Activated CD8-positive, alpha-beta T cell treated with anti-CD3 and anti-CD28 coated beads, Interleukin-2, amount 10 ng/mL, durations not matched to agents 7 days and 5 days (primary cell): ENCODE measurements at regions not wholly inside any gene's neighbourhood (a gene's known extent, or its start where the extent isn't known, plus 50 kb on each side); places are given as distances from the start of the nearest gene placed in this dataset.

Experiments used
- ATAC-seq: fragments of 150-1000 bp; cut with Tn5 transposase; one replicate; pipeline ENCODE4 v1.10.0; 2021; ENCODE audit warnings: moderate library complexity
- CTCF ChIA-PET: fragments of 350-600 bp; sonication (Branson Sonifier 250); formaldehyde crosslinking; loops from one replicate; lab custom pipeline; 2021; ENCODE audit warnings: antibody characterized with exemption; lab: Charles Lee
- POLR2A ChIA-PET: fragments of 350-600 bp; sonication (Branson Sonifier 250); formaldehyde crosslinking; loops from one replicate; lab custom pipeline; 2021; ENCODE audit warnings: antibody characterized with exemption; lab: Charles Lee
- DNase-seq: peaks from one replicate; pipeline ENCODE4 v3.0.0-alpha.2; 2020
- H3K27ac Mint-ChIP-seq: one replicate; pipeline ENCODE4 v1.8.0; 2021; ENCODE audit warnings: mild to moderate bottlenecking, mixed read lengths
- H3K27me3 Mint-ChIP-seq: one replicate; pipeline ENCODE4 v1.8.0; 2021; ENCODE audit warnings: low read depth, mixed read lengths
- H3K36me3 Mint-ChIP-seq: one replicate; pipeline ENCODE4 v1.8.0; 2021; ENCODE audit warnings: low read depth, mixed read lengths
- H3K4me1 Mint-ChIP-seq: one replicate; pipeline ENCODE4 v1.8.0; 2021; ENCODE audit warnings: low read depth, mixed read lengths
- H3K4me3 Mint-ChIP-seq: one replicate; pipeline ENCODE4 v1.8.0; 2021; ENCODE audit warnings: mild to moderate bottlenecking, mixed read lengths
- H3K9me3 Mint-ChIP-seq: one replicate; pipeline ENCODE4 v1.8.0; 2022; ENCODE audit warnings: mixed read lengths; ENCODE audit not compliant: insufficient read depth

DNA sequence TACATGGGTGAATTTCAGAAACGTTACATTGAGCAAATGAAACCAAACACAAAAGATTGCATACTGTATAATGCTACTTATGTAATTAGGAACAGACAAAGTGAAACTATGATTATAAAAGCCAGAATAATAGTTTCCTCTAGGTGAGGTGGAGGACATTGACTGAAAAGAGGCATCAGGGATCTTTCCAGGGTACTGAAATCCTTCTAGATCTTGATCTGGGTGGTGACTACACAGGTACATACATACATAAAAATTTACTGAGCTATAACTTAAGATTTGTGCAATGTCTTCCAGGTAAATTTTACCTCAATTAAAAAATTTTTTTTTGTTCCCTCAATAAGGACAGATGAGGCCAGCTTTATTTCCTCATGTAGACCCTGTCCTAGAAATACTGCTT is 665.6 kb upstream of the UBE2E2 start:
- DNase-seq (no peak), ATAC-seq (no peak)
- ChIA-PET POLR2A (no interaction called here), CTCF (no interaction called here)
- Mint-ChIP-seq H3K4me1 (no peaks in the 10 kb centered on the region), H3K9me3 (peaks cover 3% of the 10 kb centered on the region), H3K36me3 (no peaks in the 10 kb centered on the region), H3K27me3 (no peaks in the 10 kb centered on the region), H3K4me3 (no peak overlapping the region), H3K27ac (no peak overlapping the region)

DNA sequence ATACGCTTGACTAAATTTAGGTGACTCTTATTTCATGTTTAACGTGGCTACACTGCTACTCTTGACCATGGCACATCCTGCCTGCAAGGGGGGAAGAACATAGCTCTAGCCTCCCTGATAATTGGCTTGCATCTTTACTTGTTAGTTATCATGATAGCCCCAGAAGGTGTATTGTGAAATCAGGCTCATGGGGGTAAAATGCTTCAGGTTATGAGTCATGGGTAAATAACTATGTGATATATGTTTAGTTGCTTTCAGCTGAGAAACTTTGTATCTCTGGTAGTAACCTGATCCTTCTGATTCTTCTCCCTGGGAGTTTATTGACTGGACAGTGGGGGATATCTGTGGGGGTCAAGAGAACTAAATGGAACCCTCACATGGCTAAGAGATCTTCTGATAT is 660.8 kb upstream of the UBE2E2 start:
- Mint-ChIP-seq H3K27me3 (no peaks in the 10 kb centered on the region), H3K4me1 (no peaks in the 10 kb centered on the region), H3K36me3 (no peaks in the 10 kb centered on the region), H3K9me3 (peaks cover 4% of the 10 kb centered on the region), H3K4me3 (no peak overlapping the region), H3K27ac (no peak overlapping the region)
- ChIA-PET CTCF (no interaction called here), POLR2A (no interaction called here)
- DNase-seq (no peak), ATAC-seq (no peak)

DNA sequence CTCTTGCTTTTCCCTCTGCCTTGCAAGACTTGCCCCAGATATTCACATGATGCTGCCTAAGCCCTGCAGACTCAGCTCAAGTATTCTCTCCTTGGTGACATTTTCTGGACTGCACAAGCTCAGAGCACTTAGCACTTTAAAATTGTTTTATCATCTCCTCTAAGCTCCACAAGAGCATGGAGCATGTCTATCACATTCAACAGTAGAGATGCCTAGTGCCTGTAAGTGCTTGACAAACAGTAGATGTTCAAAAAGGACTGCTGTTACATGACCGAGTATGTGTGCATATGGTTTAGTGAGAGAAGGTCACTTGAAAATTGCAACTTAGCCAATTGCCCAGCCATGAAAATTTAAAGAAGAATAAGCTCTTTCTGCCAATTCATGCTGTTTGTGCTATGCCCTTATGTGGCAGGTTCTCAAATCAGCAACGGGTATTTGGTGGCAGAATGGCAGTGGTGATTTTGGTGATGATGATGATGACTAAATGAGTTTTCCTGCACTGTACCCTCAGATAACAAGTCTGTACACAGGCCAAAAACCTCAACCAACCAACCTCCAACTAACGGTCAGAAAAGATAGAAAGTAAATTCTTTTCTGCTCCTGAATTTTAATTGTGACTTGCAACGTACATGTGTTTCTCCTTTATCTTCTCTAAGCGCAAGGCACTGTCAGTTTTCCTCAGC is 647.2 kb upstream of the UBE2E2 start:
- H3K4me3 Mint-ChIP-seq: no peak overlapping the region
- H3K9me3 Mint-ChIP-seq: no peaks in the 10 kb centered on the region
- no peak overlapping the region for H3K27ac Mint-ChIP-seq
- ATAC-seq (no peak), DNase-seq (no peak)
- H3K27me3 Mint-ChIP-seq: no peaks in the 10 kb centered on the region
- no peaks in the 10 kb centered on the region for H3K36me3 Mint-ChIP-seq
- CTCF ChIA-PET: no interaction called here
- no peaks in the 10 kb centered on the region for H3K4me1 Mint-ChIP-seq
- POLR2A ChIA-PET: no interaction called here

DNA sequence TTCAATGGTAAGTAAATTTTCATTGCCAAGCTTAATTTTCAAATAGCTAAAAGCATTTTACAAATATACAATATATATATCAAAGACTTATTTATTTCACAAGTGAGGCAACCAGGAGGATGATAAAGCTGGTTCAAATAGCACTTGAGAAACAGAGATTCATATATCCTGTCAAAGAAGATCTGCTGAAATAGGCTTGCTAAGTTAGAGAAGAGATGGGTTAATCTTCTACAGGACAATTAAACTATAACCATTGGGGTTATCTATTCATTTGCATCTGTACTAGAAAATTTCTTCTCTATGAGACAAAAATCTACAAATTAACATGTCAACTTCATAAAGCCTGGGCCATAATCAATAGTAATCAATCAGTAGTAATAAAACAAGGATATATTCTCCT is 637.7 kb upstream of the UBE2E2 start:
- H3K9me3 Mint-ChIP-seq: no peaks in the 10 kb centered on the region
- no peak overlapping the region for H3K27ac Mint-ChIP-seq
- no peak for DNase-seq
- no peak for ATAC-seq
- H3K36me3 Mint-ChIP-seq: no peaks in the 10 kb centered on the region
- H3K27me3 Mint-ChIP-seq: no peaks in the 10 kb centered on the region
- POLR2A ChIA-PET: no interaction called here
- CTCF ChIA-PET: no interaction called here
- no peaks in the 10 kb centered on the region for H3K4me1 Mint-ChIP-seq
- H3K4me3 Mint-ChIP-seq: no peak overlapping the region

DNA sequence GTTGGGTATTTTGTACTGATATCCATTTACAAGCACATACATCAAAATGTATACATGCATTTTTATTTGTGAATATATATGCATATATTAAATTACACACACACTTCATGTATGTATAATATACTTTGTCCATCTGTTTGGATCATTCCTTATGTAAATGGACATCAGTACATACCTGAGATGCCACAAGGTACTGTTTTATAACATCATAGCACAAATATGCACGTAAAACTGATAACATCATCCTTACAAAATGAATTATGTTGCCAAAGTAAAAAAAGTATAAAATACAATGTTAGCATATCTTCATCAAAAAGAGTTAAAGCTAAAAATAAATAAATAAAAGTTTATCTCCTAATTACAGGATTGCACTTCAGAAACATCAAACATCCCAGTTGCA is 634.8 kb upstream of the UBE2E2 start:
- Mint-ChIP-seq H3K27me3 (no peaks in the 10 kb centered on the region), H3K36me3 (no peaks in the 10 kb centered on the region), H3K9me3 (no peaks in the 10 kb centered on the region), H3K4me3 (no peak overlapping the region), H3K27ac (no peak overlapping the region), H3K4me1 (no peaks in the 10 kb centered on the region)
- no peak for DNase-seq
- no peak for ATAC-seq
- ChIA-PET POLR2A (no interaction called here), CTCF (no interaction called here)

DNA sequence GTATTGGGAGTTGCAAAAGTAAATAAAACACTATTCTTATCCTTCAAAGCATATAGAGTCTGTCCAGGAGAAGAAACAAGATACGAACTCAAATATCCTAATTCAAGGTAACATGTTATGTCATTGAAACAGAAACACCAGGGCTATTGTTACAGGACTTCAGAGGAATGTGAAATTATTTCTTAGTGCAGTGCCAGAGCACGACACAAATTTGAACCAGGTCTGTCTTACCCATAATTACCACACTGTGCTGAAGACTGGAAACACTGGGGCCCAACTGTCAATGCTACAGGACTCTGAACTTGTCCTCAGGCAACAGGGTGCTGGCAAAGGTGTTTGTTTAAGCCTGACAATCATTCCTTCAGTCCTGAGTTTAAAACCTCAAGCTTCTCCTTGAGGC is 633.6 kb upstream of the UBE2E2 start:
- no peaks in the 10 kb centered on the region for H3K4me1 Mint-ChIP-seq
- no peak overlapping the region for H3K4me3 Mint-ChIP-seq
- no peaks in the 10 kb centered on the region for H3K36me3 Mint-ChIP-seq
- H3K9me3 Mint-ChIP-seq: no peaks in the 10 kb centered on the region
- ChIA-PET CTCF (no interaction called here), POLR2A (no interaction called here)
- ATAC-seq: no peak
- DNase-seq: no peak
- no peaks in the 10 kb centered on the region for H3K27me3 Mint-ChIP-seq
- H3K27ac Mint-ChIP-seq: no peak overlapping the region

DNA sequence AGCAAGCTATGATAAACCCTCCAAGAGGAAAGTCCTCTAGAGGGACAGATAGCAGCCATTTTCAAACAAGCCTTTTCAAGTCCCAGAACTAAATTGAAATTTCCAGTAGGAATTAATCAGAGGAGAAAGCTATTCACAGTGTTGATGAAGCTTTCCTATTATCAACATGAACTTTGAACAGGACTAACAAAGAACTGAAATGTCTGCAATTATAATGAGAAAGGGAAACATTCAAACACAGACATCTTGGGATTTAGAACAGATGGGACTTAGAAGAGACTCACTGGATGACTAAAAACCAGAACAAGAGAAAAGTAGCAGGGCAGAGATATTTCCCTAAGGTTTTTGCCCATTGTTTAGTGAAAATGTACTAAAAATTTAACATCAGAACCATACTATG is 622.1 kb upstream of the UBE2E2 start:
- H3K4me1 Mint-ChIP-seq: no peaks in the 10 kb centered on the region
- no peaks in the 10 kb centered on the region for H3K36me3 Mint-ChIP-seq
- H3K9me3 Mint-ChIP-seq: no peaks in the 10 kb centered on the region
- DNase-seq: no peak
- no peak overlapping the region for H3K27ac Mint-ChIP-seq
- no peaks in the 10 kb centered on the region for H3K27me3 Mint-ChIP-seq
- no peak overlapping the region for H3K4me3 Mint-ChIP-seq
- ATAC-seq: no peak
- CTCF ChIA-PET: no interaction called here
- POLR2A ChIA-PET: no interaction called here

DNA sequence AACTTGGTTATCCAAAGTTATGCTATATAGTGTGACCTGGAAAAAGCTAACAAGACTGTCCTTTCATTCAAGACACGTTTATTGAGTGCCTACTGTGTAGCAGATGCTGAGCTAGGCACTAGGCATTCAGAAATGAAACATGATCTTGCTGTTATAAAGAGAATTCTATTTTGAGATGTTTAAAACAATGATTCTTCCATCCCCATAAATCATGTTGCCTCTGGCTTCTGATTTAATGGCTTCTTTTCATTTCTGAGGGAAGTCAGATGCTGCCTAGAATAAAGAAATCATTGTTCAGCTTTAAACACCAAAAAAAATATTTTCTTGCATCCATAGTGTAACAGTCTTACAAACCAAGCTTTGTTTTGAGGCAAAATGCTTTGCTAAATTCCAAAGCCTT is 620.9 kb upstream of the UBE2E2 start:
- CTCF ChIA-PET: no interaction called here
- DNase-seq (no peak), ATAC-seq (no peak)
- no peaks in the 10 kb centered on the region for H3K9me3 Mint-ChIP-seq
- no peaks in the 10 kb centered on the region for H3K4me1 Mint-ChIP-seq
- POLR2A ChIA-PET: no interaction called here
- no peak overlapping the region for H3K4me3 Mint-ChIP-seq
- H3K27me3 Mint-ChIP-seq: no peaks in the 10 kb centered on the region
- H3K36me3 Mint-ChIP-seq: no peaks in the 10 kb centered on the region
- no peak overlapping the region for H3K27ac Mint-ChIP-seq

DNA sequence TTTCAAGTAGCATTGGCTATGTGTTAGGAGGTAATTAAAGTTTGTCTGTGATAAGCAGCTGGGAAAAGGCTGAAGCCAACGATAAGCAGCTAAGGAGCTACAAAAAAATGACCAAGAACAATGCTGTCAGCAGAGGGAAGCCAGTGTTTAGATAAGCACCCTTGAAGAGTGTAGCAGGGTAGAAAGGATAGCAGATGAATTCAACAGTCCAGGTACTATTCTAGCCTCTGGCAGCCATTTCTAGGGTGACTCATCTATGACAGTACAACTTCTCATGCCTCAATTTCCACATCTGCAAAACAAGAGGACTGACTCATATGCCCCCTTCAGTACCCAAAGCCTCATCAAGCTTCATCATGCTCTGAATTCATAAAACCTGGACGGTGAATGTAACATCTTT is 617.6 kb upstream of the UBE2E2 start:
- DNase-seq (no peak), ATAC-seq (no peak)
- ChIA-PET CTCF (no interaction called here), POLR2A (no interaction called here)
- Mint-ChIP-seq H3K4me1 (no peaks in the 10 kb centered on the region), H3K4me3 (no peak overlapping the region), H3K36me3 (no peaks in the 10 kb centered on the region), H3K9me3 (no peaks in the 10 kb centered on the region), H3K27ac (no peak overlapping the region), H3K27me3 (no peaks in the 10 kb centered on the region)

DNA sequence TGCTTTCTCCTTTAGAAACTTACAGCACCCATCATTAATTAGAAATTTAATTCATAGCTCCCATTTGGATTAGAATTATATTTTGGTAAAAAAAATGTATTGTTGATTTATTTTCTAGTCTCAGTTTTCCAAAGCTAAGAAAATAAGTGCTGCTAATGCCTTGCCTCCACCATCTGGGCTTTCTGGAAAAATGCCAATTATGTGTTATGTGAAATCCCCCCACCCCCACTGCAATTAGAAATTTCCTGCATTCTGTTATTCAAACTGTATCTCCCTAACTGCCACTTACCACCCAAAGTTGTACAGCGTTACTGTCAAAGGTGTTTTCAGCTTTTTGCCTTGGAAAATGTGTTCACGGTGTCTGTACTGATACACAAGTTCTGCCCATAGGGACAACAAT is 617.2 kb upstream of the UBE2E2 start:
- no peak overlapping the region for H3K4me3 Mint-ChIP-seq
- H3K36me3 Mint-ChIP-seq: no peaks in the 10 kb centered on the region
- no peak for ATAC-seq
- no peaks in the 10 kb centered on the region for H3K27me3 Mint-ChIP-seq
- ChIA-PET CTCF (no interaction called here), POLR2A (no interaction called here)
- no peaks in the 10 kb centered on the region for H3K4me1 Mint-ChIP-seq
- DNase-seq: no peak
- H3K9me3 Mint-ChIP-seq: no peaks in the 10 kb centered on the region
- no peak overlapping the region for H3K27ac Mint-ChIP-seq

DNA sequence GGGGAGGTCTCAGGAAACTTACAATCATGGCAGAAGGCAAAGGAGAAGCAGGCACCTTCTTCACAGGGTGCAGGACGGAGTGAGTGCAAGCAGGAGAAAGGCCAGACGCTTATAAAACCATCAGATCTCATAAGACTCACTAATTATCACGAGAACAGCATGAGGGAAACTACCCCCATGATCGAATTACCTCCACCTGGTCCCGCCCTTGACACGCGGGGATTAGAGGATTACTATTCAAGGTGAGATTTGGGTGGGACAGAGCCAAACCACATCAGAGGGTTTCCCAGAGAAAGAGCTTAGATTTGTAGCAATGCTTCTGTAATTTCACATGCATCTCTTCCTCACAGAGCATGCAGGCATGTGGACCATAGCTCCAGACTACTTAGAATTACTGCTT is 615.7 kb upstream of the UBE2E2 start:
- no peaks in the 10 kb centered on the region for H3K36me3 Mint-ChIP-seq
- POLR2A ChIA-PET: no interaction called here
- CTCF ChIA-PET: no interaction called here
- ATAC-seq: no peak
- H3K4me3 Mint-ChIP-seq: no peak overlapping the region
- H3K4me1 Mint-ChIP-seq: no peaks in the 10 kb centered on the region
- DNase-seq: no peak
- no peaks in the 10 kb centered on the region for H3K9me3 Mint-ChIP-seq
- H3K27me3 Mint-ChIP-seq: no peaks in the 10 kb centered on the region
- H3K27ac Mint-ChIP-seq: no peak overlapping the region

DNA sequence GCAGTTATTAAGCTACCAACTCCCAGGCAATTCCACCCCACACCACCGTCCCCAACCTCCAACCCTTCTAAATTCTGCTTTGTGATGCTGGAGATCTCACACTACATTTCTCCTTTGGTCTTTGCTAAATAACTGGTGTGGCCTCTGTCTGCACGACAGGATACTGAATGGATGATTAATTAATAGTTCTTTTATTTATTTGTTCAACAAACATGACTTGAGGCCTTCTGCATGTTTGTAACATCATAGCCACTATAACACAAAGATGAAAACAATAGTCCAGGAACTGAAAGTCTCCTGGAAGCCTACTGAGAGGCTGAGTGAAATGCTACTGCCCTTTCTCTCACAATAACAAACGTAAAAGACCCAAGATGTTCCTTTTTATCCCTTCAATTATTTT is 609.5 kb upstream of the UBE2E2 start:
- H3K4me1 Mint-ChIP-seq: no peaks in the 10 kb centered on the region
- DNase-seq: no peak
- no peak overlapping the region for H3K4me3 Mint-ChIP-seq
- no peaks in the 10 kb centered on the region for H3K36me3 Mint-ChIP-seq
- ChIA-PET CTCF (no interaction called here), POLR2A (no interaction called here)
- H3K27me3 Mint-ChIP-seq: no peaks in the 10 kb centered on the region
- H3K9me3 Mint-ChIP-seq: no peaks in the 10 kb centered on the region
- H3K27ac Mint-ChIP-seq: no peak overlapping the region
- no peak for ATAC-seq

DNA sequence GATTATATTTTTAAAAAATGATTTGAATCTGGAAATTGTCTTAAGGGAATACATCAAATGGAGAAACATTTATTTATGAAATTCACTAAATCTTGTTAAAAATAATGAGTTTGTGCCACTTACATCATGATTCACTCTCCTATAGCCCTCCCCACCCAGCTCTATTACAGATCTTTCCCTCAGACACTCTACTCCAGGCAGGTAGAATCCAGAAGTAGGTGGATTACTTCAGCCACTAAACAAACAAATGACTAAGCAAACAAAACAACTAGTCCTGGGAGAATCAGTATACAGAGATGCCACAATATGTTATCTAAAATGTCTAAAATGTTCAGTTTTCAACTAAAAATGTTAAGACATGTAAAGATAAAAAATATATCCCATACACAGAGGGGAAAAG is 608.1 kb upstream of the UBE2E2 start:
- H3K27ac Mint-ChIP-seq: no peak overlapping the region
- no peaks in the 10 kb centered on the region for H3K9me3 Mint-ChIP-seq
- CTCF ChIA-PET: no interaction called here
- no peaks in the 10 kb centered on the region for H3K27me3 Mint-ChIP-seq
- DNase-seq (no peak), ATAC-seq (no peak)
- POLR2A ChIA-PET: no interaction called here
- H3K36me3 Mint-ChIP-seq: no peaks in the 10 kb centered on the region
- H3K4me3 Mint-ChIP-seq: no peak overlapping the region
- no peaks in the 10 kb centered on the region for H3K4me1 Mint-ChIP-seq
